NOMO-1 treated with DMSO at 0.1 percent for 48 hours (cell line): ENCODE measurements at regions not wholly inside any gene's neighbourhood (a gene's known extent, or its start where the extent isn't known, plus 50 kb on each side); places are given as distances from the start of the nearest gene placed in this dataset.
"Not testable (repeated sequence)": the region's sequence is repeated elsewhere in the genome, so short reads cannot be mapped to it uniquely, and the experiment has no call there.

Source experiments
- DNase-seq: peaks from one replicate; lab custom pipeline; 2025; ENCODE audit not compliant: unreplicated experiment; lab: John Stamatoyannopoulos, UW

DNA sequence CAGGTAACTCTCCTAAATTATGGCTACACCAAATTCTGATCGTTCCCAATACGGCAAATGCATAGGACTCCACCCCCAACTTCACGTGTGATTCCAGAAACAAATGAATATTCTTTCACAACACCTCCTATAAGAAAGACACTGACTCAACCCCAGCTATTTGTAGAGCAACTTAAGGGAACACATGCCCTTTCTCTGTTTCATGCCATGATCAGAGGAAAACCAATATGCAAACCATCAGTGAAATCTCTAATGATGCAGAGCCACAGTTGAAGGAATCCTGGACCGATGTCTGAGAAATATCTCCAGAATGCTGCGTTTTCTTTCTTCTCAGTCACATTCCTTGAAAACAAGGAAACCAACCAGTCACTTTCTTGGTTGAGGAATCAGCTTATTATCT is 164.2 kb upstream of the PTBP2 start:
- no peak for DNase-seq

DNA sequence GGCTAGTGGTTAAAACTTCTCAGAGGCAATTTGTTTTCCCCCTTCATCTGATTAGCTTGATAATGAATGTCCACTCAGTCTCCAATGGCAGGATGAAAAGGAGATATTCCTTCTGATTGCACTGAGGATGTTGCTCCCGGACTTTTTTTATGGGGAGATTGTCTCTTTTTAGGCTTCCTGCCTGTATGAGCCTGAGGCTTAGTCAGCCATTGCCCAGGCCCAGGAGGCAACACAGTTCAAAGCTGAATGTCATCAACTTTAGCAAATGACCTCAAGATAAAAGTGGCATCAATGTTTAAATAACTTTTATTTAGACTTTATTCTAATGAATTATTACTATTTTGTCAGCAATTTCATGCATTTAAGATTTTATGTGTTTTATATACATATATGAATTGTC is 162.9 kb upstream of the PTBP2 start:
- DNase-seq, result no peak

GRCh38 chr1:96559181-96559580 is 162.4 kb upstream of the PTBP2 start:
- no peak for DNase-seq

DNA sequence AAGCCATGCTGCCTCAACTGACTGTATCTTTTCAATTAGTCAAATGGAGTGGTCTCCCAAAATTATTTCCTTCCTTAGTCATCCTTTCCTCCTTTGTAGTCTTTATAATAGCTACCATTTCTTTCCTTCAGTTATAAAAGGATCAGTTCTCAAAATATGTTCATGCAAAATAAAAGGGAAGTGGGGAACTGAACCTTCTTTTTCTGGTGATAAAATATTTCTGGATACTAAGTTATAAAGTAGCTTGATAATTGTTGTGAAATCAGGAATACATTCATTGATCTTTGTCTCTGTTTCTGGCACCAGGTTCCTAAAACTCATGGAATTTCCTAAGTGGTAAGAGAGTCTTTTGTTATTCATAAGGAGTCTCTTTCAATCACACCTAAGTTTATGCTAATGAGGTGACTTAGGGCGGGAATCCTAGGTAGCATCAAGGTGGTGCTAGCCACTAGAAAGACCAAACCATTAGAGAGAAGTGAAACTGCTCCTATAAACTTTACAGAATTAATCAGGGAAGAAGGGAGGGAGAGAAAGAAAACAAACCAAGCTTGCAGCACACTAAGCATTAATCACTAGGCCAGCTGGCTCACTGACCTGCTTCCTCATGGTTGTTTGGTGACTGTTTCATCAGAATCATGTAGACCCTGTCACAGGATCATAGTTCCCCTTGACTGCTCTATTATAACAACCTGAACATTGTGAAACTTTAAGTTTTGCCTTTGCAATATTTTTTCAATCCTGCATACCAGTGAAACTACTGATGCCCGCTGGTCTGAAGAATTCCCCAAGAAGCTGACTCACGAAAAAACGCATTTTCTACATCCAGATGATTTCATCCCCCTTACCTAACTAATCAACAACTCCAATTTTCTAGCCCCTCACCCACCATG is 161.6 kb upstream of the PTBP2 start:
- DNase-seq, result peak; percentile 98

DNA sequence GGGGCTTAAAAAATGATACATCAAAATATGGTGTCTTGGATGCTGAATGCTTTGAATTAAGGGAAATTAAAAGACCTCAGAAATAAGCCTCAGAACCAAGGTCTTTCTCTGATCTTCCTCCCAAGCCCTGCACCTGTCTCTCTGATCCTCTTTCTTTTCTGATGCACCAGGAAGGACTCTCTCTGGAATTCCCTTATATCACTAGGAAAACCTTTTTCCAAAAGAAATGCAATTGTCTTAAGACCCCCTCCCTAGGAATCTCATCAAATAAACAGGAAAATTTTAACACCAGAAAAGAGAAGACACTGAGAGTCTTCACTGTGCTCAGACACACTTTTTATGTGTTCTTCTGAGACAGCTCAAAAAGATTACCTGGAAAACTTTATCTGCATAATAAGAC is 159.5 kb upstream of the PTBP2 start:
- no peak for DNase-seq

DNA sequence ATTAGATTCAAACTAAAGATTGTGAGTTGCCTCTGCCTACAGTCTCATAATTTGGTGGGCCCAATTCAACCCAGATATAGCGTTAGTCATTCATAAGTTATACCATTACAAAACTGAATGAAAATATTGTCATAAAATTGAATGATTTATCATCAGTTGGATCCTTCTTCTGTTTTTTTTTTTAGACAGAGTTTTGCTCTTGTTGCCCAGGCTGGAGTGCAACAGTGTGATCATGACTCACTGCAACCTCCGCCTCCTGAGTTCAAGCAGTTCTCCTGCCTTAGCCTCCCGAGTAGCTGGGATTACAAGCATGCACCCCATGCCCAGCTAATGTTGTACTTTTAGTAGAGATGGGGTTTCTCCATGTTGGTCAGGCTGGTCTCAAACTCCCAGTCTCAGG is 157.2 kb upstream of the PTBP2 start:
- peak; percentile 24 for DNase-seq

GRCh38 chr1:96565546-96565945 is 156.0 kb upstream of the PTBP2 start:
- DNase-seq, result peak; percentile 84

DNA sequence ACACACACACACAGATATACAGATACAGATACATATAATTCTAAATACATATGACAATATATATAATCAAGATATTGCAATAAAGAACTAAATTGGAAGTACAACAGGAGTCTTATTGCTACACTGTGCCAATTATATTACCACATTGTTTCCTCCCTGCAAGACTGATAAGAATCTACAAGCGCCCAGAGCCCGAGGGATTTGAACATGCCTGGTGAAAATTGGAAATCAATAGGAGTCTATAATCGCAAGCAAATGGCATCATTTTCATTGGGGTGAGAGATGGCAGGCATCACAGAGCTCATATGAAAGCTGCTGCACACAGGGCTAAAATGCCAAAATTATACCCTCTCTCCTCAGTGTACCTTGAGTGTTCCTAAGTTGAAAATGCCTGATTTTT is 152.9 kb upstream of the PTBP2 start:
- peak; percentile 2 for DNase-seq

DNA sequence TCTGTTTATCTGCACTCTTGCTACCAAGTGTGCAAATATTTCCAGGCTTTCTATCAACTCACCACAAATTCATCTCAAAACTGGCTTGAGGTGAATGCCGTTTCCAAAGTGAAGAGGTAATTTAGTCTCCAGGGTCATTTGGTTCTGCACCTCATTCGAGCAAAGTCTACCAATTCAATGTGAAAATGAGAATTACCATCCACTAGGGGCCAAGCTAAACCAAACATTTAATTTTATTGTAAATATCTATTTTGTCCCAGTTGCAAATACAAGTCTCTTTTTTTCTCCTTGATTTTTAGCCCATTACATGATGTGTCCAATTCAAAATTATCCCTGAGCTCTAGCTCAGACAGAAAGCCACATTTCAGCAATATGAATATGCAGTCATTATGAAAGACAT is 152.3 kb upstream of the PTBP2 start:
- DNase-seq, result no peak

DNA sequence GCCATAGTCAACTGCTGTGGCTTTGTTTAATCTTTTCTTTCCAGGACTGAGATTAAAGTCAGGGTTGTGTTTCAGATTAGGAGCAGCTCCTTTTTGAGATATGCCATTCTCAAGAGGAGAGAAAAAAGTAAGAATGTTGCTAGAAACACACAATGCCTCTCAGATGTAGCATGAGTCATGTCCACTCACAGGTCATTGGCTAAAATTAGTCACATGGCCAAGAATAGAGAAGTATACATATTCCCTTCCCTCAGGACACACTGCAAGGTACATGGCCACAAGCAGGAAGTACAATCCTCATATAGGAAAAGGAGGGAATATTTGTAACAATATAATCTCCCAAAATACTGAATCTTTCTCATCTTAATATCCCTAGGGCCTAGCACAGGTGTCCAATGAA is 141.9 kb upstream of the PTBP2 start:
- DNase-seq, result no peak

- no peak for DNase-seq
These were observed 140.7 kb upstream of the PTBP2 start for GRCh38 chr1:96580920-96581319.

- DNase-seq, result no peak
These were observed 139.8 kb upstream of the PTBP2 start for GRCh38 chr1:96581772-96582171.

GRCh38 chr1:96583903-96584302 is 137.7 kb upstream of the PTBP2 start:
- no peak for DNase-seq

- no peak for DNase-seq
These were observed 134.4 kb upstream of the PTBP2 start for GRCh38 chr1:96587222-96587621.

- DNase-seq, result no peak
These were observed 133.1 kb upstream of the PTBP2 start for GRCh38 chr1:96588416-96588995.

GRCh38 chr1:96595530-96595929 is 126.1 kb upstream of the PTBP2 start:
- not testable (repeated sequence) for DNase-seq

- DNase-seq, result peak; percentile 20
These were observed 125.2 kb upstream of the PTBP2 start for GRCh38 chr1:96596226-96596922.

GRCh38 chr1:96597218-96597617 is 124.4 kb upstream of the PTBP2 start:
- DNase-seq, result no peak

GRCh38 chr1:96598416-96599168 is 123.0 kb upstream of the PTBP2 start:
- no peak for DNase-seq

GRCh38 chr1:96604620-96605019 is 117.0 kb upstream of the PTBP2 start:
- not testable (repeated sequence) for DNase-seq

DNA sequence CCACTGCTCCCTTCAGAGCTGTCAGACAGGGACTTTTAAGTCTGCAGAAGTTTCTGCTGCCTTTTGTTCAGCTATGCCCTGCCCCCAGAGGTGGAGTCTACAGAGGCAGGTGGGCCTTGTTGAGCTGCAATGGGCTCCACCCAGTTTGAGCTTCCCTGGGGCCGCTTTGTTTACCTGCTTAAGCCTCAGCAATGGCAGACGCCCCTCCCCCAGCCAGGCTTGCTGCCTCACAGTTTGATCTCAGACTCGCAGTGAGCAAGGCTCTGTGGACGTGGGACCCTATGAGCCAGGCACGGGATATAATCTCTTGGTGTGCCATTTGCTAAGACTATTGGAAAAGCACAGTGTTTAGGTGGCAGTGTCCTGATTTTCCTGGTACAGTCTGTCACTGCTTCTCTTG is 104.2 kb upstream of the PTBP2 start:
- not testable (repeated sequence) for DNase-seq
